Mesenchymal stem cell (in vitro differentiated cells and primary cell): ENCODE measurements at regions not wholly inside any gene's neighbourhood (a gene's known extent, or its start where the extent isn't known, plus 50 kb on each side); places are given as distances from the start of the nearest gene placed in this dataset.

Experiments used
- DNase-seq: peaks from one replicate; pipeline ENCODE4 v3.0.0-alpha.2; 2013
- H2AFZ ChIP-seq: one replicate; pipeline ENCODE4 v1.6.1; 2013; ENCODE audit warnings: low read depth, mild to moderate bottlenecking, control low read depth, inconsistent platforms, low read length, moderate library complexity
- H2AK5ac ChIP-seq: 2 replicates; pipeline ENCODE4 v1.6.1; 2013; ENCODE audit warnings: low read length, moderate library complexity, mild to moderate bottlenecking, inconsistent platforms; ENCODE audit not compliant: severe bottlenecking
- H2BK120ac ChIP-seq: one replicate; pipeline ENCODE4 v1.6.1; 2013; ENCODE audit warnings: low read depth, mild to moderate bottlenecking, inconsistent platforms, low read length, moderate library complexity
- H2BK12ac ChIP-seq, 2 experiments: one replicate each; pipeline ENCODE4 v1.6.1; 2013; ENCODE audit warnings: inconsistent platforms in 2 of 2, low read length in 2 of 2, mild to moderate bottlenecking in 2 of 2, moderate library complexity in 2 of 2, control low read depth in 1 of 2
- H2BK15ac ChIP-seq: one replicate; pipeline ENCODE4 v1.6.1; 2013; ENCODE audit warnings: mild to moderate bottlenecking, low read depth, inconsistent platforms; ENCODE audit not compliant: poor library complexity, severe bottlenecking
- H2BK5ac ChIP-seq: 2 replicates; pipeline ENCODE4 v1.6.1; 2013; ENCODE audit warnings: low read depth, mild to moderate bottlenecking, low read length, control low read depth, inconsistent platforms; ENCODE audit not compliant: poor library complexity, severe bottlenecking
- H3K14ac ChIP-seq, 2 experiments: one replicate each; pipeline ENCODE4 v1.6.1; 2013; ENCODE audit warnings: inconsistent platforms in 2 of 2, low read length in 2 of 2, control low read depth in 1 of 2, mild to moderate bottlenecking in 1 of 2, moderate library complexity in 1 of 2
- H3K18ac ChIP-seq, 2 experiments: one replicate each; pipeline ENCODE4 v1.6.1; 2013; ENCODE audit warnings: inconsistent platforms in 2 of 2, low read length in 2 of 2, control low read depth in 1 of 2, low read depth in 1 of 2, mild to moderate bottlenecking in 1 of 2
- H3K23ac ChIP-seq, 2 experiments: one replicate each; pipeline ENCODE4 v1.6.1; 2013; ENCODE audit warnings: inconsistent platforms in 2 of 2, low read length in 2 of 2, mild to moderate bottlenecking in 2 of 2, moderate library complexity in 2 of 2, control low read depth in 1 of 2
- H3K27ac ChIP-seq: 2 replicates; pipeline ENCODE4 v1.5.1; 2013; ENCODE audit warnings: mild to moderate bottlenecking, moderate library complexity, low read length, control low read depth, inconsistent platforms; ENCODE audit not compliant: poor library complexity, severe bottlenecking
- H3K27me3 ChIP-seq, 2 experiments: 2 replicates each; pipeline versions ENCODE4 v1.6.1 to v1.7.0; 2013; ENCODE audit warnings: low read length in 2 of 2, mild to moderate bottlenecking in 2 of 2, moderate library complexity in 2 of 2, control low read depth in 1 of 2, inconsistent platforms in 1 of 2; ENCODE audit not compliant: control insufficient read depth in 1 of 2, insufficient read depth in 1 of 2
- H3K36me3 ChIP-seq, 2 experiments: 2 replicates each; pipeline versions ENCODE4 v1.6.1 to v1.7.0; 2013; ENCODE audit warnings: low read length in 2 of 2, control low read depth in 1 of 2, inconsistent platforms in 1 of 2, low read depth in 1 of 2, mild to moderate bottlenecking in 1 of 2; ENCODE audit not compliant: insufficient read depth in 2 of 2, control insufficient read depth in 1 of 2
- H3K4ac ChIP-seq, 2 experiments: one replicate each; pipeline ENCODE4 v1.6.1; 2013; ENCODE audit warnings: inconsistent platforms in 2 of 2, low read length in 2 of 2, mild to moderate bottlenecking in 2 of 2, moderate library complexity in 2 of 2, control low read depth in 1 of 2, low read depth in 1 of 2
- H3K4me1 ChIP-seq: 2 replicates; pipeline ENCODE4 v1.6.1; 2013; ENCODE audit warnings: low read depth, low read length, control low read depth; ENCODE audit not compliant: control insufficient read depth, insufficient read depth
- H3K4me2 ChIP-seq: 2 replicates; pipeline ENCODE4 v1.6.1; 2013; ENCODE audit warnings: low read length, mild to moderate bottlenecking, inconsistent platforms; ENCODE audit not compliant: poor library complexity, severe bottlenecking
- H3K4me3 ChIP-seq, 2 experiments: 2 replicates each; pipeline versions ENCODE4 v1.5.1 to v1.7.0; 2013; ENCODE audit warnings: low read length in 2 of 2, mild to moderate bottlenecking in 2 of 2, control low read depth in 1 of 2, low read depth in 1 of 2; ENCODE audit not compliant: insufficient read depth in 1 of 2
- H3K79me1 ChIP-seq: replicated peaks from 2 replicates; pipeline ENCODE4 v1.6.1; 2013; ENCODE audit warnings: mild to moderate bottlenecking, control low read depth, low read length, inconsistent platforms; ENCODE audit not compliant: poor library complexity, severe bottlenecking
- H3K9ac ChIP-seq: 2 replicates; pipeline ENCODE4 v1.7.0; 2013; ENCODE audit warnings: mild to moderate bottlenecking, low read length, moderate library complexity
- H3K9me3 ChIP-seq: 2 replicates; pipeline ENCODE4 v1.7.0; 2013; ENCODE audit warnings: mild to moderate bottlenecking, low read length; ENCODE audit not compliant: control insufficient read depth
- H4K8ac ChIP-seq: one replicate; pipeline ENCODE4 v1.6.1; 2013; ENCODE audit warnings: inconsistent platforms, mild to moderate bottlenecking, low read length, moderate library complexity
- H4K91ac ChIP-seq: one replicate; pipeline ENCODE4 v1.6.1; 2013; ENCODE audit warnings: mild to moderate bottlenecking, low read length, inconsistent platforms
- WGBS: methylation state at CpG from one replicate; pipeline ENCODE4 v1.1.7; 2013; ENCODE audit warnings: mixed read lengths; 5-methylcytosine and 5-hydroxymethylcytosine counted together

GRCh38 chr12:28090835-28091234 is 99.4 kb upstream of the CCDC91 start:
- Histone ChIP-seq H3K18ac (no peak overlapping the region), H2BK5ac (no peak overlapping the region), H4K91ac (no peak overlapping the region), H3K27me3 (no peaks in the 10 kb centered on the region), H3K36me3 (no peaks in the 10 kb centered on the region), H2BK12ac (no peak overlapping the region), H2AK5ac (no peak overlapping the region), H3K4me2 (no peak overlapping the region), H4K8ac (no peak overlapping the region), H3K4me1 (no peaks in the 10 kb centered on the region), H2AFZ (no peak overlapping the region), H3K4ac (no peak overlapping the region), H2BK15ac (no peak overlapping the region), H3K27ac (no peak overlapping the region), H3K23ac (no peak overlapping the region), H3K9ac (no peak overlapping the region), H3K14ac (no peak overlapping the region), H3K4me3 (no peak overlapping the region), H2BK120ac (no peak overlapping the region), H3K9me3 (no peaks in the 10 kb centered on the region), H3K79me1 (no peaks in the 10 kb centered on the region)
- WGBS: 93% methylated on average over 3 of the region's 3 CpGs
- DNase-seq: no peak

DNA sequence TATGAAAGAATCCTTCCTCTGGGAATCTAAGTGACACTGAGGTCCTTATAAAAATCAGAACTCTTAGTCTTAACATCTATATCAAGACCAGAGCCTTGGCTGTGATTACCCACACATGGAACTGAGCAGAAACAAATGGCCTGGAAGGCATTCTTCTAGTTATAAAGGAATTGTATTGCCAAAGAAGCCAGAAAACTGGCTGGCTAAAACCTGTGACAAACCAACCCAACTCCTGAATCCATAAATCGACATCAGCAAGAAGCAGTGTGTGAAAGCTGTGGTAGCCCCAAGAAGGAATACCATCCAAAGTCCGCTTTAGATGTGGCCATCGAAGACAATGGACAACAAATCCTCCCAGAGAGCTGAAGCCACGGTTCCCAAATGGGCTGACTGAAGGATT is 97.9 kb upstream of the CCDC91 start:
- DNase-seq: no peak
- no peak overlapping the region for H3K14ac ChIP-seq

GRCh38 chr12:28096649-28097048 is 93.6 kb upstream of the CCDC91 start:
- DNase-seq: no peak
- H2BK12ac ChIP-seq: no peak overlapping the region
- H3K9ac ChIP-seq: no peak overlapping the region
- H2BK120ac ChIP-seq: no peak overlapping the region
- no peak overlapping the region for H3K27ac ChIP-seq
- H3K14ac ChIP-seq: no peak overlapping the region
- no peaks in the 10 kb centered on the region for H3K36me3 ChIP-seq
- H3K79me1 ChIP-seq: no peaks in the 10 kb centered on the region
- H4K8ac ChIP-seq: no peak overlapping the region
- no peak overlapping the region for H2BK5ac ChIP-seq
- no peaks in the 10 kb centered on the region for H3K9me3 ChIP-seq
- H2AK5ac ChIP-seq: no peak overlapping the region
- WGBS: 97% methylated on average over 2 of the region's 2 CpGs
- no peaks in the 10 kb centered on the region for H3K27me3 ChIP-seq
- no peaks in the 10 kb centered on the region for H3K4me1 ChIP-seq
- no peak overlapping the region for H2AFZ ChIP-seq
- no peak overlapping the region for H4K91ac ChIP-seq
- H2BK15ac ChIP-seq: no peak overlapping the region
- H3K4ac ChIP-seq: no peak overlapping the region
- no peak overlapping the region for H3K4me3 ChIP-seq
- no peak overlapping the region for H3K23ac ChIP-seq
- no peak overlapping the region for H3K4me2 ChIP-seq
- H3K18ac ChIP-seq: no peak overlapping the region

More for the DNA sequence above, 97.9 kb upstream of the CCDC91 start:
- no peak overlapping the region for H3K23ac ChIP-seq
- no peak overlapping the region for H3K9ac ChIP-seq
- H2BK15ac ChIP-seq: no peak overlapping the region
- no peak overlapping the region for H2BK12ac ChIP-seq
- H3K4ac ChIP-seq: no peak overlapping the region
- no peak overlapping the region for H2AFZ ChIP-seq
- H3K27ac ChIP-seq: no peak overlapping the region
- no peaks in the 10 kb centered on the region for H3K27me3 ChIP-seq
- H3K36me3 ChIP-seq: no peaks in the 10 kb centered on the region
- no peak overlapping the region for H2AK5ac ChIP-seq
- no peaks in the 10 kb centered on the region for H3K4me1 ChIP-seq
- no peak overlapping the region for H4K8ac ChIP-seq
- H3K18ac ChIP-seq: no peak overlapping the region
- H3K4me2 ChIP-seq: no peak overlapping the region
- no peak overlapping the region for H4K91ac ChIP-seq
- no peaks in the 10 kb centered on the region for H3K9me3 ChIP-seq
- 92% methylated on average over 4 of the region's 4 CpGs for WGBS
- H3K4me3 ChIP-seq: no peak overlapping the region
- H2BK5ac ChIP-seq: no peak overlapping the region
- H2BK120ac ChIP-seq: no peak overlapping the region
- H3K79me1 ChIP-seq: no peaks in the 10 kb centered on the region

DNA sequence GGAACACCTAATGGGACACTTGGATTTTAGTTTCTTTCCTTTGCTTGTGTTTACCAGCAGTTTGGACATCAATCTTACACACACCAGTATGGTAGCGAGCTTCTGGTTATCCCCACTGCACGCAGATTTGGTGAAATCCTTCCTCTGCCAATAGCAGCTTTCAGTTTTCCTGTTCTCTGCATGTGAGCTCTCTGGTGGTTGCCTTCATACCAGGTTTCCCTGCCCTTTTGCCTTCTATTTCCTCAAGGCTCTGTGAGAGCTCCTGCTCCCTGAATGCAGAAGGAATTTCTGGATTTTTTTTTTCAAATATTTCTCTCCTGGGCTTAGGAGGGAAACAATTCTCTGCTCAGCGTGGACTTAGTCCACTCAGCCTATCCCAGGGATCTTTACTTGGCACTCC is 93.0 kb upstream of the CCDC91 start:
- H3K23ac ChIP-seq: no peak overlapping the region
- no peaks in the 10 kb centered on the region for H3K27me3 ChIP-seq
- DNase-seq: no peak
- no peaks in the 10 kb centered on the region for H3K79me1 ChIP-seq
- H2AFZ ChIP-seq: no peak overlapping the region
- no peaks in the 10 kb centered on the region for H3K36me3 ChIP-seq
- H2BK5ac ChIP-seq: no peak overlapping the region
- H3K4me1 ChIP-seq: no peaks in the 10 kb centered on the region
- no peak overlapping the region for H2BK12ac ChIP-seq
- no peak overlapping the region for H3K4me3 ChIP-seq
- no peak overlapping the region for H4K8ac ChIP-seq
- no peak overlapping the region for H2AK5ac ChIP-seq
- H3K27ac ChIP-seq: no peak overlapping the region
- H2BK15ac ChIP-seq: no peak overlapping the region
- H3K9ac ChIP-seq: no peak overlapping the region
- H3K14ac ChIP-seq: no peak overlapping the region
- no peak overlapping the region for H3K4ac ChIP-seq
- H2BK120ac ChIP-seq: no peak overlapping the region
- no peak overlapping the region for H3K18ac ChIP-seq
- WGBS: 98% methylated on average over 2 of the region's 3 CpGs
- H4K91ac ChIP-seq: no peak overlapping the region
- no peak overlapping the region for H3K4me2 ChIP-seq
- H3K9me3 ChIP-seq: no peaks in the 10 kb centered on the region
